HL-60 (cell line): ENCODE measurements at regions not wholly inside any gene's neighbourhood (a gene's known extent, or its start where the extent isn't known, plus 50 kb on each side); places are given as distances from the start of the nearest gene placed in this dataset.

Experiments
- CTCF ChIP-seq: IDR thresholded peaks from one replicate; pipeline ENCODE4 v1.5.1; 2011; ENCODE audit warnings: low read length, control low read depth, inconsistent platforms; ENCODE audit not compliant: insufficient read depth
- POLR2AphosphoS5 ChIP-seq: IDR thresholded peaks from 2 replicates; pipeline ENCODE4 v1.6.1; 2012; ENCODE audit warnings: low read depth
- REST ChIP-seq: IDR thresholded peaks from 2 replicates; pipeline ENCODE4 v1.6.1; 2012; ENCODE audit warnings: low read depth; ENCODE audit not compliant: insufficient replicate concordance
- SPI1 ChIP-seq: IDR thresholded peaks from 2 replicates; pipeline ENCODE4 v1.6.1; 2012; ENCODE audit warnings: low read depth, mild to moderate bottlenecking, borderline replicate concordance

- TF ChIP-seq CTCF (no peak), POLR2AphosphoS5 (no peak), REST (no peak), SPI1 (no peak)
Measured at GRCh38 chr3:77869423-77869822, 829.5 kb downstream of the ROBO2 start.
